SK-N-DZ (cell line): ENCODE measurements at regions not wholly inside any gene's neighbourhood (a gene's known extent, or its start where the extent isn't known, plus 50 kb on each side); places are given as distances from the start of the nearest gene placed in this dataset.
"Not testable (repeated sequence)": the region's sequence is repeated elsewhere in the genome, so short reads cannot be mapped to it uniquely, and the experiment has no call there.

Experiments
- DNase-seq: peaks from one replicate; pipeline ENCODE4 v3.0.0-alpha.2; 2015; ENCODE audit warnings: low spot score

DNA sequence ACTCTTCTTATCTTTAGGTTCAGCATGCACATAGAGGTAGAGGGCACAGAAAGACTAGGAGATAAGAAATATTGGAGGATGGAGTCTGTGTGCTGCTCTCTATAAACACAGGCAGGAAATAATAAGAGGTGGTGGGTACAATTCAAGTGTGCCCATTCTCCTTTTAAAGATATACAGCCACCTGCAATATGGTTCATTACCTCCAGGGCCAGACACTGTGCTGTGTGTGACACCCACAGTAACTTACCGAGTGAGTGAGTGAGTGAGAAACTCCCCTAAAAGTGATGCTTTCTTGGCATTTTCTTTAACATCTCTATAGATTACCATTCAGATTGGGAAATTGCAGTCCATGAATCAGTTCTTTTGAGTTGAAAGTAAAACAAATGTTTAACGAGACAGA, 311.8 kb upstream of the KCNN2 start:
- DNase-seq, result no peak

DNA sequence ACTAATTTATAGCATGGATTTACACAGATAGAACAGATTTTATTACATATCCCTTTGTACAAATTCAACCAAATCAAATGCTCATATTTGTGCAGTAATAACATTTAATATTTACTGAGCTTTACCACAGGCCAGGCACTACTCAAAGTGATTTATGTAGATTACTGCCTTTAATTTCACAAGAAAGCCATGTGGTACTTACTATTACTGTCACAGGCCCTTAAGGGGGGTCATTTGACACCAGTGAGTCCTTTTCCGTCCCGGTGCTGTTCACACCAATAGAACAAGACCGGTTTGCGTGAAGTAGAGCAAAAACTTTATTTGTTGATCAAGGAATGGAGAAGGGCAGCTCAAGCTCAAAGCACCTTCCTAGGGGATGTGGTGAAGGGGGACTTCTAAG, 308.5 kb upstream of the KCNN2 start:
- no peak for DNase-seq

DNA sequence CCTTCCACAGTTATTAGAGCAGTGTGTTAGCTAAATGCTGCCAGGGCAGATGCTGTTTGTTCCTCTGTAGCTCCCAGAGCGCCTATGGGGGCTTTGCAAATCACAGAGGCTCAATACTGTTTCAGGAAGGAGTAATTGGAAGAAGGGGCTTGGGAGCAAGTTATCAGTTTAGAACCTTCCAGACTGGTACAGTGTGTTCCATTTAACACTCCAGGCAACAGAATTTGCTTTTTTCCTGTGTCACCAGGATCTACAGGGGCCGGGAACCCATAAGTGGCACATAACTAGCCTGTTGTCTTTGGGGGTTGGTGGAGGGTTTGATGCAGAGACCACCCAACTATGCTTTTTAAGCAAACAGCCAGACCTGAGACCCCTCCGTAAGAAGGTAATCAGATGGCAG, 307.3 kb upstream of the KCNN2 start:
- DNase-seq, result no peak

DNA sequence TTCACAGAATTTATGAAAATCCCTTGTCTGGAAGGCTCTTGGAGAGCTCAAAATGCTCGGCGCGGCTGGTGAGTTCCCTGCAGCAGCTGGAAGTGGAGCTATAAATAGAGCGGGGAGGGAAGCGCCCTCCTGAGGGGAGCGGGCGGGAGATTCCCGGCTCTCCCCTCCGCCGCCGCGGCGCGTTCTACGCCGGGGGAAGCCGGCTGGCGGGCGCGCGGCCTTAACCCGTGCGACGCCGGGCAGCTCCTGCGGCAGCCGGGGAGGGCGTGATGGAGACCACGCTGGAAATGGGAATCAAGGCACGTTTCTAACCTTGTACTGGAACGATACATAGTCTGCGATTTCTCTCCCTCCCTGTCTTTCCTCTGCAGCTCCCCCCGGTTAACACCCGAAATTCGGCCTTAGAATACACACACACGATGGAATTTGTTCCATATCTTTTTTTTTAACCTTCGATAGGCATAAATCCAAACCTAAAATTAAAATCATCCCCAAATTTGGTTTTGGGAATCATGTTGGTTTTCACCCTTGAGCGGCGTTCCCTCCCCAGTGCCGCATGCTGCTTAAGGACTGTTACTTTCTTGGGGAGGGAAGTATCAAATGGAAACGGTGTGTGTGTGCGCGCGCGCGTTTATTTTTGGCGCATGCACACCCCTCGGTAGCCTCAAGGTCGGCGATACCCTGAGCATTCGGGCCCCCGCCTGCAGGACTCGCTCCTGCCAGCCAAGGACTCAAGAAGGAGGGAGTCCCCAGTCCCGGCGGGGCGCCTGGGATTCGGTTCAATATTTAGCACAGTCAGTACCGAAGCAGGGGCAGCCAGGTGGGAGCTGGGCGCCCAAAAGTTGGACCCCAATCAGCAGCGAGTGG, 306.3 kb upstream of the KCNN2 start:
- peak; percentile 79 for DNase-seq

DNA sequence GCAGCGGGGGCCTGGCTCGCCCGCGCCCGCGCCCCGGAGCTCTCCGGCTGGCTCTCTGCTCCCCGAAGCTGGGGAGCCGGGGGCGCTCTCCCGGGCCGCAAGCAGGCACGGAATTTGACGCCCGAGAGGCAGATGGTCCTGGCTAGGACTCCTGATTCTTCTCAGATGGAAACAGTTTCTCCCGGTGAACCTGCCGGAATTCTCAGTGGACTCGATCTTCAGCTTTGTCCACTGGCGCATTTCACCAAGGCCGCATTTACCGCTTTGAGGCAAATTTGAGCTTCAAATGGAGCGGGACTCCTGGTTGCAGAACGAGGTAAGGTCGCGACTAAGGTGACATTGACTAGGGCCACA, 305.7 kb upstream of the KCNN2 start:
- no peak for DNase-seq

DNA sequence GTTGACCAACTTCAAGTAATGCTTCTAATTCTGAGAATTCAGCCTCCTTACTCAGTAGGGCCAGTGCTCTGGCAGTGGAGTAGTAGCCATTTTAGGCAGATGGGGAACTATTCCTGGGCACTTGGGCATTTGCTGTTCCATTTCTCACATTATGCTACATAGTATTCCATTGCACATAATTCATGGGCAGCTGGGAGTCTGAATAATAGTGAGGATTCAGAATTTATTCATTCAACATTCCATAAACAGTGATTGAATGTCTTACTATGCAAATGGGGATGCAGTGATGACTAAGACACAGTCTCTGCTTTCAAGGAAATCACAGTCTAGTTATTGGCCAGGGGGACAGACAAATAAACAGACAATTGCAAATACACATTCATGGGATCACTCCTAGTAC, 301.0 kb upstream of the KCNN2 start:
- DNase-seq, result no peak

DNA sequence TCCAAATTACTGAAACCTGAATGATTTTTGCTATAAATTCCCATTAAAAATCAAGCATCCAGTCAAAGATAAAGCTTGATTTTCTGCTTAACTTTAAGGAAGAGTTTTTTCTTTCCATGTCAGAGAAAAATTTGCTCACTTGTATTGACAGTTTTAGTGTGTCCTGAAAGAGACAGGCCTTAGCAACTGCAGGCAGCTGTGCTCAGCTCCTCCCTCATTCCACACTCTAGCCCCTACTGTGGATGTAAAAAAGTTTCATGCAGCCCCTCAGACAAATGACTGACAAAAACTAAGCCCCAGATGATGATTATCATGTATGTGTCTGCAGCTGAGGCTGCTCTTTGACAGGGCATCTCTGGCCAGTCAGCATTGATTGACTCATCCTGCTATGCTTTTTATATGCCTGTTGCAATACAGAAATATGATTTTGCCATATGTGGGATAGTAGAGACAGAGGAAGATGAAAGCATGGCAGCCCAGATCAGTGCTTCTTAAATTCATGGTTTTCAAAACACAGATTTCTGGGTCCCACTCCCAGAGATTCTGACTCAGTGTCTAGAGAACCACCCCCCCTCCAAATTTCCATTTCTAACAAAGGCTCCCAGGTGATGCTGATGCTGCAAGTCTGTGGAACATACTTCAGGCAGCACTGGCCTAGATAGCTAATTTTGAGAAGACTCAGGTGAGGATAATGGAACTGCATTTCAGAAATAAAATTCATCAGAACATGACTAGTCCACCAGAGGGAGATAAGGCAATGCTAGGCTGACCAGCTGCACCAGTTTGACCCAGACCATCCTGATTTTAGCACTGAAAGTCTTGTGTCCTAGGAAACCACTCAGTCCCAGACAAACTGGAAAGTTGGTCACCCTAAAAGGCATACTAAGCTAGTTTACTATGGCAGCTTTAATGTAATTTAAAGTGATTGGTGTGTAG, 298.7 kb upstream of the KCNN2 start:
- DNase-seq, result no peak

DNA sequence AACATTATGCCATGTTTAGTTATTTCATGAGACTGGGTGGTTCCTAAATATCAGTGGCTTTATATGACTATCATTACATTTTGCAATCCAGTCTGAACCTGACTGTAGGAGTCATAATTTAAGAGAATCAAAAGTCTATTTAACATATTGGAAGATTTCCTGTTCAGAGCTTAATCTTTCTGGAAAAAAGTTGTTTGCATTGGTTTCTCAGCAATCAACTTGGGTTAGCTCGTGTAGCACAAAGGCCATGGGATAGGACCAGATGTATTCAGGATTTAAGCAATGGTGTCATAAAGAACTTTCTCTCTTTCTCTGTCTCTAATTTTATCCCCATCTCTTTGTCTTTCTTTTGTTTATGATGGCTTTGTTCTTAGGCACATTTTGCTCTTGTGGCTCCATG, 296.0 kb upstream of the KCNN2 start:
- no peak for DNase-seq

DNA sequence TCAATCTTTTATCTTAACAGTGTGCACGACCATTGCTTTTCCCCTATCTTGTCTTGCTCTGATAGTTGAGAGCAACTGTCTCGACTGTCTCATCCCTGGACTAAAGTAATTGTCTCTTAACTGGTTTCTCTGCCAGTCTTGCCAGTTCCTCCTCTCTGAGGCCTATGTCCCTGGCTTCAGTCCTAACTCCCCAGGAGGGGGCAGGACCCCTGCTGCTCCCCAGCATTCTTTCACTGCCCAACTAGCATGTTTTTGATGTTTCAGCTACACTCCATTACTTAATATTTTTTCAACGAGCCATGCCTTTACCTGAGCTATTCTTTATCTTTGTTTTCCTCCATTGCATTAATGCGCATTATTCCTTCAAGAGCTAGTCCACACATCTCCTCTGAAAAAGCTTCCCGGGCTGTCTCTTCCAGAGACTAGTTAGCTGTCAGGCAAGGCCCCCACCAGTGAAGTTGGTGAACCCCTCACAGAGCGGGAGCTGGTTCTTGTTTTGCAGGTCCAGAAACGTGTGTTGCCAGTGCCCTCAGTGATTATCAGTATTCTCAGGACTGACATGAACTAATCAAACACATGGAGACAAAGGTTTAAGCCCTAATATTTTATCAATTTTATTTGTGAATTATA, 291.7 kb upstream of the KCNN2 start:
- no peak for DNase-seq

DNA sequence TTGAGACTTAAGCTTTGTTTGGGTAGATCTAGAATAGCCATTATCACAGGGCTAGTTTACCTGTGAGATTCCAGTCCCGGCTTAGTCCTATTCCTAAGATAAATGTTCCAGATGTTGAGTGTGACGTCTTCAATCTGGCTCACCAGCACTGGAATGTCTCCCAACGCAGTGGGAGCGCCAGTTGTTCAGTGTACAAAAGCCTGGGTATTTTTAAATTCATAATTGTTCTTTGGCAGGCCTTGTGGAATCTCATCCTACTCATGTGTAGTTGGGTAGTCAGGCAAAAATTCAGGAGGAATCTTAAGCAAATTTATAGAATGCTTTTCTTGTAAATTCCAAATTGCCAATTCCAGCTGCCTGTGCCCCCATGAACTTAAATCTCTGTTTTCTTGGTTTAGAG, 272.6 kb upstream of the KCNN2 start:
- DNase-seq, result no peak

DNA sequence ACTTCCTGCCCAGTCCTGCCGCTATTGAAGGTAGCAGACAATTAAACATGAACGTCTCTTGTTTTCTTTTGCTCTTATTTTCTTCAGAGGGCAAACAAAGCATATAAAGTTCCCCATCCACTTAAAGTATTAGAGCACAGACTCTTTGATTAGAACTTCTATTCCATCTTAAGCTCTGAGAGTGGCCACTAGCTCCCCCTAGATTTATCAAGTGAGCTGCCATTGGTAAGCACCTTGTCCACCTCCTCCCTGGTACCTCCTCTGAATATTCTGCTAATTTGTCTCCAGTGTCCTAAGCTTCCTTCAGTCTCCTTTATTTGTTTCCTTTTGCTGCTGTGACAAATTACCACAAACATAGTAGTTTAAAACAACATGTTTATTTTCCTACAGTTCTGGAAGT, 264.3 kb upstream of the KCNN2 start:
- DNase-seq, result no peak

DNA sequence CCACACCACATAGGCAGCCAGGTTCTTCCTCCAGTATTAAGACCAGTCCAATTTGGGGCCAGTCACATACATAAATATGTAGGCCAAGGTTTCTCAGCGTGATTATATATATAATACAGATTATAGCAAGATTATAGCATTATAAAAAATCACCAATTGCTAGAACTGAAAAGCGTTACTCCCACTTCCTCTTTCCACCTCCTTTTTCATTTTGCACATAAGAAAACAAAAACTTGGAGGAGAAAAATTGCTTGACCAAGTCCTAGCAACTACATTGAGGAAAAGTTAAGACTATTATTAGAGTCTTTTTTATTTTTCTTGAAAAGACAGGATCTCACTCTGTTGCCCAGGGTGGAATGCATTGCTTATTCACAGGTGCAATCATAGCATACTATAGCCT, 262.7 kb upstream of the KCNN2 start:
- DNase-seq, result no peak

DNA sequence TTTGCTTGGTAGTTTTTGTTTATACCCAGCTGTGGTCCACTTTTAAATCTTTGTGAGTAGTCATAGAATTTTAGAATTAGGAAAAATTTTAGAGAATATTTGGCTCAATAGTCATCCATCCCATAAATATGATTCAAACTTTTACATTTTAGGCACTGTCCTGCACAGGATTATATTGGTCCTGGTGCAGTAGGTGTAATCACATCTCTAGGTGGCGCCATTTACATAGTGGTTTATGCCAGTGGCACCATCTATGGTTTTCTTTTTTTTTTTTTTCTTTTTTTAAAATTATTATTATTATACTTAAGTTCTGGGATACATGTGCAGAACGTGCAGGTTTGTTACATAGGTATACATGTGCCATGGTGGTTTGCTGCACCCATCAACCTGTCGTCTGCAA, 260.7 kb upstream of the KCNN2 start:
- peak; percentile 34 for DNase-seq

DNA sequence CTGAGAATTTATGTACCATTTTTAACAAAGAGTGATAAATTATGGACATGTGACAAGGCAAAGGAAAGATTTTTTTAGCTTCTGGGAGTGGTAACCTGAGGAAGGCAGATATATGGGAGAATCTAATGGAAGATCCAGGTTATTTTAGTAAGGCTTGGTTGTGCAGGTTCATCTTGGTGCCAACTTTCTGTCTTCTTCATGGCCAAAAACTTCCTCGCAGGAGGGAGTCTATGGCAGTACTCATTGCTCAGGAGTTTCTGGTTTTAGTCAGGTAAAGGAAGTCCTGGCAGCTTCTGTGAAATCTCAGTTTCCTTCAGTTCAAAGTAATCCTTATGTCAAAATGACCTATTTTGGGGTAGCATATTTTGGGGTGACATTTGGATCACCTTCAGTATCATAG, 248.3 kb upstream of the KCNN2 start:
- DNase-seq, result no peak

DNA sequence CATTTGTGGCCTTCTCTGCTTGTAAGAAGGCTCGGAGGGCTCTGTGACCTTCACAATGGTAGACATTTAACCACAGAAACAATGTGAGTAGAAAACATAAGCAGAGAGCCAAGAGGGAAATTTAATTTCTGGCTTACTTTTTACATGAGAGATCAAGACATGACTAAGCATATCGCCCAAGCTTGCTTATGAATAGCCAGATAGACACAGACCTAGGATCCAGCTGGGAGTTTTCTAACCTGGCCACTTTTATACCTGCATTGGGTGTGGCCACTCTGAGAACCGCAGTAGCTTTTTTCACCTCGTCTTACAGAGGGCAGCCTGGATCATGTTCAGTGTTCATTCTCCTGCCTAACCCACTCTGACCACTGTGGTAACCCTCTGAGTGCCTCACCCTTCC, 244.9 kb upstream of the KCNN2 start:
- no peak for DNase-seq

DNA sequence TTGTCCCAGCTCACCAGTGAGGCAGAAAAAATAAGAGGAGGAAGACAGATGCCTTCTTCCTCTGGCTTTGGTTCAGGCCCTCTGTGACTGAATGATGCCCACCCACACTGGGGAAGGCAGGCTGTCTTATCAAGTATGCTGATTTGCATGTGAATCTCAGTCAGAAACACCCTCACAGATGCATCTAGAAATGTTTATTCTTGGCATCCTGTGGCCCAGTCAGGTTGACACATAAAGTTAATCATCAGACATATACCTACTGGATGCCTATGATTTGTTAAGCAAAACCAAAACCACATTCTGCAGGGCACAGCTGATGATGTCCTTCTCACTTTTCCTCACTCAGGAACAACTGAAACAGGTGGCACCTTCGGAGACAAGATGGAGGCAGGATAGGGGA, 243.4 kb upstream of the KCNN2 start:
- no peak for DNase-seq

DNA sequence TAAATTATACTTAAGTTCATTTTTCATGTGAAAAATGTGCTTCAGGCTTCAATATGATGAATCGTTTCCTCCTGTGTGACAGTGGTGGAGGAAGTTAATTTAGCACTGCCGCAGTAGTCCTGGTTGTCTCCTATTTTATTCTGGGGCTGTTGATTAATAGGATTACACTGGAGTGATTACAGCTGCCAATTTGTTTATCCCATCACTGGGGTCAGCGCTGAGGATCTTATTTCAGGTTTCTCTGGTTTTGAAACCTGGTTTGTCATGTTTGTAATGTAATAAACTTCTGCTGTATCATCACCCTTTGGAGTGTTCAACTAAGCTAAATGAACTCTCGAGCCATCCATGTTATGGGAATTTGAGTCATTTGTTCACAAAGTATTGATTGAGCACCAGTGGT, 241.7 kb upstream of the KCNN2 start:
- DNase-seq, result peak; percentile 34

DNA sequence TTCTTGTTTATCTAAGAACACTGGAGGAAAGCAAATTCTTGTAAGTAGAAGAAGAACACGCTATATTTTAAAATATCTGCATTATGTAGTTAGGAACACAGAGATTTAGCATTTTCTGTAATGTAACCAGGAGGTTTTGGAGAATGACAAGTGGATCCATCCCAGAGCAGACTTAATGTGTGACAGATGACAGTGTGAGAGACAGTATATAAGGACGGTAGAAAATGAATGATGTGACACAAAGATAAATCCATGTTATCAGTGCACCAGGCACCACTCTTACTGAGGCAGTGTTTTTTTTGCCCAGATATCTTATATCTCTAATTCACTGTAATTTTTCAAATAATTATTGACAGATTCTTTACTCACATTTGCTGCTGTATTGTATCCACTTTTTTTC, 239.0 kb upstream of the KCNN2 start:
- DNase-seq, result peak; percentile 61

DNA sequence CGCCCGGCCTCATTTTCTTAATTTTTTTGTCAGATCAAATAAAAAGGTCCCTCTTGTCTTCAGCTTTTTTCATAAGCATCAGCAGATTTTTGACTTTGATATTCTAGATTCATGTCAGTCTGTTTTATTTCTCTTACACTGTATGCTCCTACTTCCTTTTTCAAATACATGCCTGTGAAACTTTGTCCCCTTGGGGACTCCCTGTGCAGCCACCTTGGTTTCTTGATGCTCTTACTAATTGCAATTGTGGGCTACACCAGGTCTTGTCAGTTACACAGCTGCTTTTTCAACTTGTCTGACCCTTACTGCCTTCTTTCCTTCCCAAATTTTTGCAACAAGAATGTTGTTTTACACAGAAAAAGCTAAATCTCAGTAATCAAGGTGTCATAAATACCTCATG, 238.2 kb upstream of the KCNN2 start:
- peak; percentile 45 for DNase-seq

DNA sequence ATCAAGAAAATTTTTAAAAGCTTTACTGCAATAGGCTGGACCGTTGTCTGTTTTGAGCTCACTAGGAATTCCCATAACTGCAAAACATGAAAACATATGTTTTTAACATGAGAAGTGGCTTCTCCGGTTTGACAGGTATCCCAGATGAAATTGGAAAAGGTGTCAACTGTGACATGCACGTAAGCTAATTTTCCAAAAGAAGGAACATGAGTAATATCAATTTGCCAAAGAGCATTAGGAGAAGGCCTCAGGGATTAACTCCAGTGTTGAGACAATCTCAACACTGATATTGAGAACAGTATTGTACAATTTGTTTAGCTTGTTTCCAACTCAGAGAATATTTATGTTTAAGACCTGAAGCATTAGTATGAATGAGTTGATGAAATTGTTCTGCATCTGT, 215.5 kb upstream of the KCNN2 start:
- DNase-seq, result no peak

DNA sequence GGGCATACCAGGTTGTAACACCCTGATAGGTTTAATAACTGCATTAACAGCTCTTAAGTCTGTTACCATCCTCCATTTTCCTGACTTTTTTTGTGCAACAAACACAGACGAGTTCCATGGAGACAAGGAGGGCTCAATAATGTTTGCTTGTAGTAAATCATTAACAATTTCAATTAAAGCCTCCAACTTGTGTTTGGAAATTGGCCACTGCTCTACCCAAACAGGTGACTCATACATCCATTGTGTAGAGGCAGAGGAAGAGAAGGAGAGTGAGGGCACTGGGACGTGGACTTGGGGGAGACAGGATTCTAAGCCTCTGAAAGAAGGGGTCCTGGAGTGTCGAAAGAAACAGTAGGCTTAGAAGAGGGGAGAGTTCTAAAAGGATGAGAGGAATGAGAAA, 213.6 kb upstream of the KCNN2 start:
- DNase-seq, result no peak

DNA sequence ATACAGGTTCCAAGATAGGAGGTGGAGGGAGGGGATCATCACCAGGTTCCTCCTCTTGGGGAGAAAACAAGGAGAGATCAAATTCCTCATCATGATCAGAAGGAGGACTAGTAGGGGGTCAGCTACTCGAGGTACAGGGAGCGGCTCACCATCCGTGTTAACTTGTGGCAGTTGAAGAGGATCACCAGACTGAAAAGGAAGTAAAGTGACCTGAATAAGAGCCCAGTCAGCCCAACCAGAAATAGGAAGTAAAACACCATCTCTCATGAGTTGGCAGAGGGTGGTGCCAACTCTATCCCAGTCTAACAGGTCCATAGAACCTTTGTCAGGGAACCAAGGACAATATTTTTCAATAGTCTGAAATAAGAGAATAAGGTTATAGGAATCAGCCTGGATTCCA, 213.1 kb upstream of the KCNN2 start:
- DNase-seq, result not testable (repeated sequence)
